GM12891 (cell line): ENCODE measurements at regions not wholly inside any gene's neighbourhood (a gene's known extent, or its start where the extent isn't known, plus 50 kb on each side); places are given as distances from the start of the nearest gene placed in this dataset.

ENCODE experiments used
- POLR2A ChIP-seq: IDR thresholded peaks from 2 replicates; pipeline ENCODE4 v1.6.1; 2011; ENCODE audit warnings: low read depth, low read length, control low read depth
- POLR2AphosphoS5 ChIP-seq: IDR thresholded peaks from 2 replicates; pipeline ENCODE4 v1.6.1; 2011; ENCODE audit warnings: low read depth, low read length, control low read depth

DNA sequence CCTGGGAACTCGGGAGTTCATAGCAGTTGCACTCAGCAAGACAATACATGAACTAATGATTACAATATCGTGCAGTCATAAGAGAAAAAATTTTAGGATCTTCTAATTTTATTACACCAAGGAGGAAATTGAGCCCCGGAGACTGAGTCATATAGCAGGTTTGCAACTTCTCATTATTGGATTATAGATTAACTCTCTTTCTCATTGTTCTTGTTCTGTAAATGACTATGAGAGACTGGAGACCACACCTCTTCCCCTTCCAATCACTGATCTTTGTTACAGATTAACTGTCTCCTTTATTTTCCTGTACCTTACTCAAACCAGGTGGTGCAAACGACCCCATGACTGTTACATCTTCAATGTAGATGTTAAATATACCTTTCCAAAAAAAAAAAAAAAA, 435.8 kb upstream of the DDX18 start:
- TF ChIP-seq POLR2A: no peak
- TF ChIP-seq POLR2AphosphoS5: no peak
